ENCODE measurements at regions not wholly inside any gene's neighbourhood (a gene's known extent, or its start where the extent isn't known, plus 50 kb on each side); places are given as distances from the start of the nearest gene placed in this dataset.
A peak's percentile ranks its signal among the peaks of the same experiment; 100 is the strongest.
"Not testable (repeated sequence)": the region's sequence is repeated elsewhere in the genome, so short reads cannot be mapped to it uniquely, and the experiment has no call there.

DNA sequence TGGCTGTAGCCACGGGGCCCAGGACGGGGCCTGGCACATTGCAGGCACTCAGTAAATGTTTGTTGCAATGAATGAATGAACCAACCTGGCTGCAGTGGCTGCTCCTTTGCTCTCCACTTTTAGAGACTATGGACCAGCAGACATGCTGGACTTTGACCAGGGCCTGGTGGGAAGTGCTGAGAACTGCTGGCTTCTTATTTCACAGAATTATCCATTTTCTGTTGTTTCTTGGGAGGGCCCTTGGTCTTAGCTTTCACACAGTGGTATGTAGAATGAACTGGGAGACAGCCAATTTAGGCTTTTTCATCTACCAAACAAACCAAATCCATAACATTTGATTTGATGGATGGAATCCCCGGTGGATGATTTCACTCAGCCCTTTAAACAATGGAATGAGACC, 78.0 kb upstream of the LHFPL2 start:
- DNase-seq (ENCODE audit: low read depth, low spot score), result no peak

DNA sequence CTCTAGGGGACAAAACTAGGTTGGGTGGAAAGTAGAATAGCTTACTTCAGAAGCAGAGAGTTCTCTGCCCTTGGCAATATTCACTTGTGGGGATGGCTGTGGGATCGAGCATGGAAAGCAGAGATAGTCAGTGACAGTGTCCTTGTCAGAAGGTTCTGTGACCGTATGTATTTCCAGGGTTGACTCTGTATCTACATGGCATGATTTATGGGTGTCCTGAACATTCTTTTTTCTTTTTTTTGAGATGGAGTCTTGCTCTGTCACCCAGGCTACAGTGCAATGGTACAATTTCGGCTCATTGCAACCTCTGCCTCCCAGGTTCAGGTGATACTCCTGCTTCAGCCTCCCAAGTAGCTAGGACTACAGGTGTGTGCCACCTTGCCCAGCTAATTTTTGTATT, 77.4 kb upstream of the LHFPL2 start:
- DNase-seq (ENCODE audit: low read depth, low spot score), result no peak

DNA sequence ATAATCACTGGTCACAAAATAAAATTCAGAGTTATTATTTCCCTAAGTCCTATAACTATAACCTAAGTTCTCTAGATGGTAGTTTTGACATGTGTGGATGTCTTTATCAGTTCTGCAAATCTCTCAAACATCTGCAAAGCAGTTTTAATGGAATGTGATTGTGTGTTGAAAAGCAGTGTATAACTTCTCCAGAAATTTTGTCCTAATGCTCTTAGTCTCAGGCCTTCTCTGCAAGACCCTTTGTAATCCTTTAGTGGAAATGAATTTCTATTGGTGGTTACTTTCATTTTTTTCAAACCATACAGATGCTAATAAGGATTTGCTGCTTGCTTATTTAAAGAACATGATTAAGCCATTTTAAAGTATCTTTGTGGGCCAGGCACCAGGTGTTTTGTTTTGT, 75.5 kb upstream of the LHFPL2 start:
- no peak for DNase-seq (ENCODE audit: low read depth, low spot score)

DNA sequence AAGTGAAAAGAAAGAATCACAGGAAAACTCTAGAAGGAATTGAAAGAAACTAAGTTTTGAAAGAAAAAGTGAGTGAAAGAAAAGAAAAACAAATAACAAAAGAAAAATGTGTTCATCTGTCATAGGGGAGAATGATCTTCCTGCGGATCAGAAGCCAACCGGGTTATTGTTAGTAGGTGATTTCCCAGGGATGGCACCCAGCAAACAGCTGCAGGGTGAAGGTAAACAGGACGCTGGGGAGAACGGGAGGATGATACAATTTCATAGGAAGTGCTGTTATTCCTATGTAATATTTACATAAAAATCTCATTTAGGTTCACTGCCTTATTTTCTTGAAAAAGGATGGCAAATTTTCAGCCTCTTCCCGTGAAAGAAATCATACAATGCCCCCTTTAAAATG, 72.4 kb upstream of the LHFPL2 start:
- DNase-seq (ENCODE audit: low read depth, low spot score), result no peak

DNA sequence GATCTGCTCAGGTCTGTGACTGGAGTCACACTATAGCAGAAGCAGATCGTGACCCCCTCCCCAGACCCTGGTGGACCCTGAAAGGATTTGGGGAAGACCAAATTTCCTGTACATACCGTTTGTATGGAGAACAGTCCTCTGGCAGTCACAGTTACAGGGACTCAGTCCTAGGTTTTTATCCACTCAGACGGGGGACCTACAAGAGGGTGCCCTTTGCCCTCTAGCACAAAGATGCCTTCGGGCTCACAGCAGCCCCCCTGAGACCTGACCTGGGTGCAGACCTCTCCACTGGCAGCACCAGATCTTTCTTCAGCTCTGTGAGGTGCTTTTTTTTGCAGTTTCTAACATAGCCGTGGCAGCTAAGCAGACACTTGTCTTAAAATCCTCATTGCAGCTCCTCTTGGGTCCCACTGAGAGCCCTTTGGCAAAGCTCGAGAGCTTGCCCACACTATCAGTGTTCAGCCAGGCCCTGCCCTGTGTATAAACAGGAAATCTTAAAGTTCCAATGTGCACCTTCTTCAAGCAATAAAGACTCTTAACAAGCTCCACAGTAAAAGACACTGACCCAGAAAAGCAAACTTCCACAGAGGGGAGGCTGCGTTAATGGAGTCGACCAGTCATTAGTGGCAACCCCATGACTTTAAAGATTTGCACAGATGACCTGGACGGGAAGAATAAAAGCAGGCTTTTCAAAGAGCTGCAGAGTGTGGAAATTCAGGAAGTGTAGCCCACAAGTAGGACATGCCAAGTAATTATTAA, 71.8 kb upstream of the LHFPL2 start:
- no peak for DNase-seq (ENCODE audit: low read depth, low spot score)

DNA sequence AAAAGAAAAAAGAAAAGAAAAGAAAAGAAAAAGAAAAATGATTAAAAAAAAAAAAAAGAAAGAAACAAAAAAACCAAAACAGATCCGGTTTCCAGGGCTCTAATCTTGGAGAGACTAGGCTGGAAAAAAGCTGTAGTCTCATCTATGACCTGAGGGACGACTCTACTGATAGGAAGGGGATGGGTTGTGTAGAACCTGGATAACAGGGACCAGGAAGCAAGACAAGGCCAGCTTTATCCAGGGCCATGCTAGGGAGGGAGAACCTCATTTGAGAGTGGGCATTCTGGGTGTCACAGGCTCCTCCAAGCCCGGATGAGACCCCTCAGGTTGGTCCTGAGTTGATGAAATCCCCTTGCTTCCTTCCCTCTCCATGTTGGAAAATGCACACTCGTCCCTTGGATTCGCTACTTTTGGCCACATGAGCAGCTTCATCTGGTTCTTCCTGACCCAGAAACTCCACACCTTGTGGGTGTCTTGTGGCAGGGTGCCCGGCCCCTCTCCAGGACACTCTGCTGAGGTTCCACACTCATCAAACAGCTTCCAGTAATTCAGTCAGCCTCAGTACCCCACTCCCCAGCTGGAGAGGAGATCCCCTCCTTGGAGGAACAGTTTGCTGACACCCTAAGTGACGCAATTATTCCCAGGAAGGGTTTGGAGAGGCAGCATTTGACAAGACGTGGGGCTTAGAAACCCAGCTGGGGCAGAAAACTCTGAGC, 71.1 kb upstream of the LHFPL2 start:
- DNase-seq (ENCODE audit: low read depth, low spot score), result no peak

DNA sequence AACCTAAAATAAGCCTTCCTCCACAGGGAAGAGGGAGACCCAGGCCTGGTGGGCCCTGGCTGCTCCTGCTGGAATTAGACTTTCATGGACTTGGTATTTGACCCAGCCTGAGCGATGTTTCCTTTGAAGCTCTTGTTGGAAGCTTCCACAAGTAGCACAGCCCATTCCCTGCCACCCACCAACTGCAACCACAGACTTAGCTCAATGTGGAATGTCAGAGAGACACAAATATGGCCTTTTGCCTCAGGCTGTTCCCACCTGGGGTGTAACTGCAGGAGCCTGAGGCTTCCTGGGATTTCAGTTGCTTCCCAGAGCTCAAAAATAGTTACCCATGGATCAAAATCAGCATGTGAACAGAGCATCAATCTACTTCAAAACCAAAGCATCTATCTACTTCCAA, 70.3 kb upstream of the LHFPL2 start:
- DNase-seq (ENCODE audit: low read depth, low spot score), result peak; percentile 42

DNA sequence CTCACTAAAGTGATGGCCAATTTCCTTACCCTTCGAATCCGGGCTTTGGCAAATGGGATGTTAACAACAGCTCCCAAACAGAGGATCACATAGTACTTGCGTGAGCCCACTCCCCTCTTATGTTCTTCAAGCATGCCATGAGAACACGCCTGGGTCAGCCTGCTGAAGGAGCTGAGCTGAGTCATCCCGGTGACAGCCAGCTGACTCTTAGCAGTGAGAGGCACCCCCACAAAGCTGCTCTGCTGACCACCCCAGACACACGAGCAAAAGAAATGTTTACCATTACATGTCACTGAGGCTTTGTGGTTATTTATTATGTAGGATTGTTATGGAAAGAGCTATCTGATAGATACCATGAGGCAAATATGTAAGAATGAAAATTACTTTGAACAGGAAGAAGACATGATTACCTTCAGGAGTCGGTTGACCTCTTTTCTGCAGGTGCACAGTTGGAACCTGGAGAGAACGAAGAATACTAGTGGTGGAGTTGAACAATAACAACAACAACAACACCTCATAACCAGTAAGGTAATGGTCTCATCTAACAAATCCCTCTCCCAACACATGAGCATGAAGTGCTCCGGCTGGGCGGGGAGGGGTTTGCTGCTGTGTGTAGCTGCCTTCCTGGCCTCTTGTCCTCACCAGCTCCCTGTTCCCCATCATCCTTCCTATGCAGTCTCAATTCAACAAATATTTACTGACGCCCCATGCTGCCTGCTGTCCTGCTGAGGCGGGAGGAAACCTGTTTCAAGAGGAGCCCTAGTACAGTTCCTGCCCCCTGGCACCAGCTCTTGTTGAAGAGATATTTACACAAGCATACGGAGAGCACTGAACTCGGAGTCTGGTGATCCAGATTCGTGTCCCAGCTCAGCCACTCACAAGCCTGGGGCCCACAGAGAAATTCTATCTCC, 69.4 kb upstream of the LHFPL2 start:
- peak; percentile 38 for DNase-seq (ENCODE audit: low read depth, low spot score)

DNA sequence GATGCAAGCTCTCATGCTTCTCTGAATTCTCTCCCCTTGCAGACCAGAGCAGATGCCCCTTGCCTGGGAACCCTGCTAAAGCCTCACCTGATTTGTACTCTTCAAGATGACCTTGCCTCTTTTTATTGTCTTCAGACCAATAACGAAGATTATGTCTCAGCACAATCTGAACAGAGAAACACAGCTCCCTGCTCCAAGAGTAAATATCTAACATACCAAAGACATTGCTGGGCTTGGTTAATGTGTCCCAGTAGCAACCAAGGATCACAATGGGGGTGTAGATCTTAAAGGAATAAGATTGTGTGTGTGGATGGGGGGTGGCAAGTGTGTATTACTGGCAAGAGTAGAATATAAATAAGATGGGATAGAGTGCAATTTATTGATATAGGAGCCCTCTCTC, 67.6 kb upstream of the LHFPL2 start:
- DNase-seq (ENCODE audit: low read depth, low spot score), result no peak

DNA sequence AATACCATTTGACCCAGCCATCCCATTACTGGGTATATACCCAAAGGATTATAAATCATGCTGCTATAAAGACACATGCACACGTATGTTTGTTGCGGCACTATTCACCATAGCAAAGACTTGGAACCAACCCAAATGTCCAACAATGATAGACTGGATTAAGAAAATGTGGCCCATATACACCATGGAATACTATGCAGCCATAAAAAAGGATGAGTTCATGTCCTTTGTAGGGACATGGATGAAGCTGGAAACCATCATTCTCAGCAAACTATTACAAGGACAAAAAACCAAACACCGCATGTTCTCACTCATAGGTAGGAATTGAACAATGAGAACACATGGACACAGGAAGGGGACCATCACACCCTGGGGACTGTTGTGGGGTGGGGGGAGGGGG, 66.8 kb upstream of the LHFPL2 start:
- DNase-seq (ENCODE audit: low read depth, low spot score), result not testable (repeated sequence)

DNA sequence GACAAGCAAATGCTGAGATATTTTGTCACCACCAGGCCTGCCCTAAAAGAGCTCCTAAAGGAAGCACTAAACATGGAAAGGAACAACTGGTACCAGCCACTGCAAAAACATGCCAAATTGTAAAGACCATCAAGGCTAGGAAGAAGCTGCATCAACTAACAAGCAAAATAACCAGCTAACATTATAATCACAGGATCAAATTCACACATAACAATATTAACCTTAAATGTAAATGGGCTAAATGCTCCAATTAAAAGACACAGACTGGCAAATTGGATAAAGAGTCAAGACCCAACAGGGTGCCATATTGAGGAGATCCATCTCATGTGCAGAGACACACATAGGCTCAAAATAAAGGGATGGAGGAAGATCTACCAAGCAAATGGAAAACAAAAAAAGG, 63.1 kb upstream of the LHFPL2 start:
- not testable (repeated sequence) for DNase-seq (ENCODE audit: low read depth, low spot score)

DNA sequence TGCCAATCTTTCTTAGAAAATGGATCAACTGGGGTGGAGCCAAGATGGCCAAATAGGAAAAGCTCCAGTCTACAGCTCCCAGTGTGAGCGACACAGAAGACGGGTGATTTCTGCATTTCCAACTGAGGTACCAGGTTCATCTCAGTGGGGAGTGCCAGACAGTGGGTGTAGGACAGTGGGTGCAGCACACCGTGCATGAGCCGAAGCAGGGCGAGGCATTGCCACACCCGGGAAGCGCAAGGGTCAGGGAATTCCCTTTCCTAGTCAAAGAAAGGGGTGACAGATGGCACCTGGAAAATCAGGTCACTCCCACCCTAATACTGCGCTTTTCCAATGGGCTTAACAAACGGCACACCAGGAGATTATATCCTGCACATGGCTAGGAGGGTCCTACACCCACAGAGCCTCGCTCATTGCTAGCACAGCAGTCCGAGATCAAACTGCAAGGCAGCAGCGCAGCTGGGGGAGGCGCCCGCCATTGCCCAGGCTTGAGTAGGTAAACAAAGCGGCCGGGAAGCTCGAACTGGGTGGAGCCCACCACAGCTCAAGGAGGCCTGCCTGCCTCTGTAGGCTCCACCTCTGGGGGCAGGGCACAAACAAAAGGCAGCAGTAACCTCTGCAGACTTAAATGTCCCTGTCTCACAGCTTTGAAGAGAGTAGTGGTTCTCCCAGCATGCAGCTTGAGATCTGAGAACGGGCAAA, 61.3 kb upstream of the LHFPL2 start:
- DNase-seq (ENCODE audit: low read depth, low spot score), result not testable (repeated sequence)

DNA sequence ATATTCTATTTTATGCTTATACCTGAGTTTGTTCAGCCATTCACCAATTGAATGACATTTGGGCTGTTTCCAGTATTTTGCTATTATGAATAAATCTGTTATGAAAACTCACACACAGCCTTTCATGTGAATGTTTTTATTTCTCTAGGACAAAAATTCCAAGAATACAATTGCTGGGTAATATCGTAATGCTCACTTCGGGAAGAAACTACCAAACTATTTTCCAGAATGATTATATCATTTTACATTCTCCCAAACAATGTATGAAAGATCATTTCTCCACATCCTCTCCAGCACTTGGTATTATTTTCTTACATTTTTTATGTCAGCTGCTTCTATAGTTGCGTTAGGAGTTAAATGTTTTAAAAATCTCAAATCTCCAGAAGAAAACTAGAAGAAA, 58.3 kb upstream of the LHFPL2 start:
- no peak for DNase-seq (ENCODE audit: low read depth, low spot score)

DNA sequence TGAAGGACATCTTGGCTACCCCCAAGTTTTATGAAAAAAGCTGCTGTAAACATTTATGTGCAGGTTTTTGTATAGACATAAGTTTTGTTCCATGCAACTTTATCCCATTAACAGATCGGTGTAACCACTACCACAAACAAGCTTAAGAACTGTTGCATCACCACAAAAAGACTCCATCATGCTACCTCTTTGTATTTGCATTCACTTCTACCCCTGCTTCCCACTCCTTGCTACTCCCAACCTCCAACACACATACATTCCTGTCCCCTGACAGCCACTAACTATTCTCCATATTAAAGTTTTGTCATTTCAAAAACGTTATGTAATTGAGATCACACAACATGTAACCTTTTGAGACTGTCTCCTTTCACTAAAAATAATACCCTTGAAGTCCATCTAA, 57.8 kb upstream of the LHFPL2 start:
- DNase-seq (ENCODE audit: low read depth, low spot score), result no peak

DNA sequence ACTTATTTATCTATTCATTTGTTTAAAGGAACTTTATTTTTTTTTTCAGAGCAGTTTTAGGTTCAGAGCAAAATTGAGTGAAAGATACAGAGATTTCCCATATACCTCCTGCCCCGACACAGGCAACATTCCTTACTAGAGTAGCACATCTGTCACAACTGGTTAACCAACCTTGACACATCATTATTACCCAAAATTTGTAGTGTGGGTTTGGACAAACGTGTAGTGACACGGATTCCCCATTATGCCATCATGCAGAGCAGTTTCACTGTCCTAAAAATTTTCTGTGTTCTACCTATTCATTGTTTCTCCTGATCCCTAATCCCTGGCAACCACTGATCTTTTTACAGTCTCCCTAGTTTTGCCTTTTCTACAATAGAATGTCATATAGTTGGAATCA, 57.3 kb upstream of the LHFPL2 start:
- DNase-seq (ENCODE audit: low read depth, low spot score), result no peak

DNA sequence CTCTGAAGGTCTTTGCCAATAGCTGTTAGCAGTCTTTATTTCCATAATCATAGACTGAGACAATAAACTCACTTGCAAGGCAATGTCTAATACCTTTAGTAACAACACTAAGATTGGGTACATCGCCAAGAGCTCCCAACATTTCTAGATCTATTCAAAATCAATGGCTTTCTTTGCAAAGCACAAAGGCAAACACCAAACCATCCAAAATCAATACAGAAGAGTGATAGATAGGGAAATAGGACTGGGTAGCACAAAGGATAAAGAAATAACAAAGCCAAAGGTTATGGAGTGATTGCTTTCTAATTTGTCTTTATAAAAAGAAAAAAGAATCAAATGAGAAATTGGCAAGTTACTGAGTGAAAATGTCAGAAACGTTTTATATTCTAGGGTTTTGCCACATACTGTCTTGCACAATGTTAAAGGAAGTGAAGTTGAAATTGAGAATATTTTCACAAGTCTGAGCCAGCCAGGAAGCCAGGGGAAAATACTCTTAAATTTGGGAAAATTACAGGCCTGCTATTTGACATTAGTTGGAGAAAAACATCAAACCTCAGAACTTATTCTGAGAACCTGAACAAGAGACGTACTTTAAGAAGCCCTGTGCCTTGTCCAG, 53.3 kb upstream of the LHFPL2 start:
- no peak for DNase-seq (ENCODE audit: low read depth, low spot score)

DNA sequence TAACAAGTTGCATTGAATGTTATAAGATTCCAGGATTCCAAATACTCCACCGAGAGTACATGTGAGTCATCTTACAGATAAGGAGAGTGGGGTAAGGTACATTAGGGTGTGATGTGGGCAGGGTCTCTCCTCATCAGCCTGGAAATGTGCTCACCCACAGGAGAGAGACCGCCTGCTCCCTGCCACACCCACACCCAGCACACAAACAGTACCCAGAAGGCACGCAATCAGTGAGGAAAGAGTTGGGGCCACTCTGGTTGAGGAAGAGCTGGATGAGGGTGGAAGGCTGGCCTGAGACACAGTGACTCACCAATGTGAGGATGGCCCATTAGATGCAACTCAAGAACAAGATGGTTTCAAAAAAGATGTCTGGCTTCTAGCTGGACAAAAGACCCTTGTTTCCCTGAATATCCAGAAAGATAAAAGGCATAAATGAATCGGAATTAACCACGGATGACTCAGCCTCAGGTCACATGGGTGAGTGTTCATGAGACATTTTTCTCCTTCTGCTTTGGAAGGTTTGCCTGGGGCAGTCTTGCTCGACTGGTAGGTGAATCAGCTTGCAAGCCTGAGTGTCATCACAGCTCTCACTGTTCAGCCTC, 51.1 kb upstream of the LHFPL2 start:
- no peak for DNase-seq (ENCODE audit: low read depth, low spot score)

DNA sequence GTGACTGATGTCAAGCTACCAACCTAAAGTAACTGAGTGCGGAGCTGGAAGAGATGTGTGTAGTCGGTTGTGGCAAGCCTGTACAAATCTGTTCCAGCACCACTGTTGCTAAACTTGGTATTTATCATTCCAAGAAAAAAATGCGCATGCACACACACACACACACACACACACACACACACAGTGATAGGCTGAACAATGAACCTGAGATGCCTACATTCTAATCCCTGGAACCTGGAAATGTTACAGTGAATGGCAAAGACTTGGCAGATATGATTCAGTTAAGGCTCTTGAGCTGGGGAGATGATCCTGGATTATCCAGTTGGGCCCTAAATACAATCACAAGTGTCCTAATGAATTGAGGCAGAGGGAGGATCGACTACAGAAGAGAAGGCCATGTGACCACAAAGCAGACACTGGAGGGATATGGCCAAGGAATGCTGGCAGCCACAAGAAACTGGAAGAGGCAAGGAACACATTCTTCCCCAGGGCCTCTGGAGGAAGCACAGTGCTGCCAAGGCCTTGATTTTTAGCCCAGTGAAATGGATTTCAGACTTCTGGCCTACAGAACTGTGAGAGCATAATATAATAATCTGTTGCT, 49.7 kb upstream of the LHFPL2 start:
- no peak for DNase-seq (ENCODE audit: low read depth, low spot score)

Measured in brain pericyte (primary cell).